ENCODE measurements at regions not wholly inside any gene's neighbourhood (a gene's known extent, or its start where the extent isn't known, plus 50 kb on each side); places are given as distances from the start of the nearest gene placed in this dataset.

DNA sequence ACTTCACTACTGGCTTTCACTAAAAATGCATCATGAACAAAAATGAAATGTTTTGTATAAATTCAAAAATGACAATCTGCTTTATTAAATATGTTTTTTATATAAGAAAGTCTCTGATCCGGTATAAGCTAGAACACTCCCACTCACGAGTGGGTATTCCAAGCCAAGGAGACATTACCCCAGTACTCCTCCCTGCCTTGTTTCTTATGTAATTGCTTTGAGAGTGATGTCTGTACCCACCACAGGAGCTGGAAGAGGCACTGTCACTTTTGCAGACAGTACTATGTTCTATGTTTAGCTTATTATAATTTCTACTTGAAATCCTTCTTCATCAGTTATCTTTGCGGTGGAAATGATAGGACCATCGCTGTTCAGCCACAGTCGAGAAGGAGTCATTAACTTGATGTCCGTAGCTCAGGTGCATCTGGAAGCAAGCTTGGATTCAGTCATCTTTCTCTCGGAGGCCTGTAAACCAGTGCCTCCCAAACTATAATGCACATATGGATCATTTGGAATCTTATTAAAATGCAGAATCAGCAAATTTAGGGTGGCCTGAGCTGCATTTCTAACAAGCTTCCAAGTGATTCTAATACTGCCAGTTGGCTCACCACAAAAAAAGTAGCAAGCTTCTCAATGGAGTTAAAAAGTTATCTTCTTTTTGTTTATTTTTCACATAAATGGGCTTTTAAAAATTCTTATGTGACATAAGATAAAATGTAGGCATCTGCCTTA is 396.4 kb downstream of the GRIA2 start:
- TF ChIP-seq, protein P1, sequence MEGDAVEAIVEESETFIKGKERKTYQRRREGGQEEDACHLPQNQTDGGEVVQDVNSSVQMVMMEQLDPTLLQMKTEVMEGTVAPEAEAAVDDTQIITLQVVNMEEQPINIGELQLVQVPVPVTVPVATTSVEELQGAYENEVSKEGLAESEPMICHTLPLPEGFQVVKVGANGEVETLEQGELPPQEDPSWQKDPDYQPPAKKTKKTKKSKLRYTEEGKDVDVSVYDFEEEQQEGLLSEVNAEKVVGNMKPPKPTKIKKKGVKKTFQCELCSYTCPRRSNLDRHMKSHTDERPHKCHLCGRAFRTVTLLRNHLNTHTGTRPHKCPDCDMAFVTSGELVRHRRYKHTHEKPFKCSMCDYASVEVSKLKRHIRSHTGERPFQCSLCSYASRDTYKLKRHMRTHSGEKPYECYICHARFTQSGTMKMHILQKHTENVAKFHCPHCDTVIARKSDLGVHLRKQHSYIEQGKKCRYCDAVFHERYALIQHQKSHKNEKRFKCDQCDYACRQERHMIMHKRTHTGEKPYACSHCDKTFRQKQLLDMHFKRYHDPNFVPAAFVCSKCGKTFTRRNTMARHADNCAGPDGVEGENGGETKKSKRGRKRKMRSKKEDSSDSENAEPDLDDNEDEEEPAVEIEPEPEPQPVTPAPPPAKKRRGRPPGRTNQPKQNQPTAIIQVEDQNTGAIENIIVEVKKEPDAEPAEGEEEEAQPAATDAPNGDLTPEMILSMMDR (IDR thresholded peaks at IDR 0.05): no peak
- no peak for TF ChIP-seq POLR2A (IDR thresholded peaks at IDR 0.05)

Data from lower leg skin (tissue), 3 donors.